H54 (cell line): ENCODE measurements at regions not wholly inside any gene's neighbourhood (a gene's known extent, or its start where the extent isn't known, plus 50 kb on each side); places are given as distances from the start of the nearest gene placed in this dataset.

Experiments used
- DNase-seq: peaks from one replicate; pipeline ENCODE4 v3.0.0; 2011; ENCODE audit warnings: low spot score, mixed read lengths; ENCODE audit not compliant: insufficient read length
- FAIRE-seq: peaks from 3 replicates; lab custom pipeline; 2011; peaks lifted over from hg19 to GRCh38; lab: Jason Lieb, UNC
- POLR2A ChIP-seq: IDR thresholded peaks from 2 replicates; pipeline ENCODE4 v1.6.1; 2011; ENCODE audit warnings: low read depth, mild to moderate bottlenecking, low read length

GRCh38 chr4:156665780-156666366 is 305.7 kb downstream of the PDGFC start:
- FAIRE-seq, result no peak
- TF ChIP-seq POLR2A, result no peak
- DNase-seq, result no peak

GRCh38 chr4:156663663-156664062 is 307.9 kb downstream of the PDGFC start:
- no peak for FAIRE-seq

GRCh38 chr4:156662921-156663320 is 308.7 kb downstream of the PDGFC start:
- no peak for TF ChIP-seq POLR2A
- DNase-seq (no peak), FAIRE-seq (no peak)

More at GRCh38 chr4:156663663-156664062, 307.9 kb downstream of the PDGFC start:
- no peak for DNase-seq
- TF ChIP-seq POLR2A, result no peak

GRCh38 chr4:156661555-156661954 is 310.0 kb downstream of the PDGFC start:
- no peak for DNase-seq
- FAIRE-seq, result no peak
- no peak for TF ChIP-seq POLR2A

- DNase-seq (no peak), FAIRE-seq (no peak)
- no peak for TF ChIP-seq POLR2A
Measured at GRCh38 chr4:156660465-156660864, 311.1 kb downstream of the PDGFC start.

GRCh38 chr4:156659983-156660382 is 311.6 kb downstream of the PDGFC start:
- DNase-seq (no peak), FAIRE-seq (no peak)
- no peak for TF ChIP-seq POLR2A

GRCh38 chr4:156659570-156659969 is 312.0 kb downstream of the PDGFC start:
- no peak for DNase-seq
- FAIRE-seq, result no peak
- no peak for TF ChIP-seq POLR2A

- FAIRE-seq (no peak), DNase-seq (no peak)
- no peak for TF ChIP-seq POLR2A
Measured at GRCh38 chr4:156656896-156657295, 314.7 kb downstream of the PDGFC start.

GRCh38 chr4:156654410-156654809 is 317.2 kb downstream of the PDGFC start:
- DNase-seq (no peak), FAIRE-seq (no peak)
- TF ChIP-seq POLR2A, result no peak

GRCh38 chr4:156643826-156644225 is 327.8 kb downstream of the PDGFC start:
- no peak for TF ChIP-seq POLR2A
- DNase-seq (no peak), FAIRE-seq (no peak)

GRCh38 chr4:156642161-156642560 is 329.4 kb downstream of the PDGFC start:
- DNase-seq (no peak), FAIRE-seq (no peak)
- TF ChIP-seq POLR2A, result no peak

GRCh38 chr4:156638925-156639605 is 332.5 kb downstream of the PDGFC start:
- DNase-seq, result no peak
- no peak for TF ChIP-seq POLR2A
- FAIRE-seq, result no peak

- DNase-seq, result no peak
- no peak for FAIRE-seq
- no peak for TF ChIP-seq POLR2A
Measured at GRCh38 chr4:156638334-156638733, 333.3 kb downstream of the PDGFC start.

- TF ChIP-seq POLR2A, result no peak
- no peak for FAIRE-seq
Measured at GRCh38 chr4:156636381-156636780, 335.2 kb downstream of the PDGFC start.

GRCh38 chr4:156635051-156635450 is 336.5 kb downstream of the PDGFC start:
- no peak for TF ChIP-seq POLR2A
- DNase-seq (no peak), FAIRE-seq (no peak)

More at GRCh38 chr4:156636381-156636780, 335.2 kb downstream of the PDGFC start:
- DNase-seq, result no peak
